ENCODE measurements at regions not wholly inside any gene's neighbourhood (a gene's known extent, or its start where the extent isn't known, plus 50 kb on each side); places are given as distances from the start of the nearest gene placed in this dataset.

DNA sequence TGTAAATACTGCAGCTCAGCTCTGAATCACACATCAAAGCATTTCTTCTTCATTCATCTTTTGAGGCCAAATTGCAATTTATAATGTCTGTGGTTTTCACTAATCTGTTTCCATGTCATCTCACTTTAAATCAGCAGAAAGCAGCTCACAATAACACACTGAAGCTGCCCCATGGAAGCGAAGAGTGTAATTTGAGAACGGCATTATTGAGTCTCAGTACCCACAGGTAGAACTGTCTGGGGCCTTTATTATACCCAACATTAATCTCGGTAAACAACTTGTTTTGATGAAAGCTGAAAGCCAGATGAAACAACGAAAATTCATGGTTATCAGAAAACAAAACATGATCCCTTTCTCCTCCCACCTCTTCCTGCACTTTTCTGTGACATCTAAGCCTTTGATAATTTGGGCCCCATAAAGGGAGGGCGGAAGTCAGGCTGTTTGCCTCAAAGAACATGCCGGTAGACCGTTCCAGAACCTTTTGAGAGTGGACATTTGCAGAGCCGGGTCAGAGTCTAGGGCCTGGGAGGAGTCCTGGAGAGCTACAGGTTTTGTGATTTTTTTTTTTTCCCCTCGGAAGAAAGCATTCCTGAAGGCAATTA lies 68.2 kb upstream of the SESN3 start:
- DNase-seq, result no peak

DNA sequence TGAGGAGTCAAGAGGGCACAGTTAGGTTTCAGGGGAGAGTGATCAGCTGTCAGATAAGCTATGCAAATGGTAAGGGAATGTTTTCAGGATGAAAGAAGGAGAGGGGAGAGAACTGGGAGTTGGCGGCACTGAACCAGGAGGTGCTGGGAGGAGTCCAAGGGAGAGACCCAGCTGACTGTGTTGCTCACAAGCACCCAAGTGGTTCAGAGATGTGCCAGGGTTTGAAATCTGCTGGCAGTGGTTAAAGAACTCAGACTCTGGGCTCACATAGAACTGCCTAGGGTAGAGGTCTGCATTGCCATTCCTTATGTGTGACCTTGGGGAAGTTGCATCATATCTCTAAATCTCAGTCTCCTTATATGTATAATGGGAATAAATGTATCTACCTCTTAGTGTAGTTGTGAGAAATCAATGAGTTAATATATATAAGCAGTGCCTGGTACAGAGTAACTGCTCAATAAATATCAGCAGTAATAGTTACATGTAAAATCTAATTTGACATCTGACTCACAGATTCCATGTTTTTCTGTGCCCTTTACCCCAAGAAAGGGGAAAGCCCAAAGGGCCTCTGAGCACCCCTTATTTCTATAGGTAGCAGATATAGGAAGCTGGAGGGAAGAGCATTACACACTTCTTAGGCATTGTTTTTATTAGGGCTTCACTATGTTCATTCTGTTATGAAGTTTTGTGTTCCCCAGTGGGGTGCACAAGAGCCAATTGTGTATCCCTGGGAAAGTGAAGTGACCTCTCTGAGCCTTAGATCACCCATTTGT lies 66.9 kb upstream of the SESN3 start:
- no peak for DNase-seq

DNA sequence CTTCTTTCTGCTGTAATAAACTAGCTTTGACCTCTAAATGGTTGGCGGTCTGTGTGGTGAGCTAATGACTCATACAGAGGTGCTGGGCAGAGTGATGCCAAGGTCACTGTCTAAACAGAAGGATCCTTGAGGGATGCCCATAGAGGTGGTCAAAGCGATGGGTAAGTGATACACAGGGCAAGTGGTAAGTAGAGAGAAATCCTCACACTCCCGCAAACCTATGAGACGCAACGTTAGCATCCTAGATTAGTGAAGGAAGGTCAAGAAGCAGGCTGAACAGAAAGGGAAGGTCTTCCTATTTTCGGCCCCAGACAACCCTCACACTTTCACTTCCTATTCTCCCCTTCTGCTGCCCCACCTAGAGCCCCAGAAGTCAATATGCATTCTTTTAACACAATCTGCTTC lies 65.6 kb upstream of the SESN3 start:
- DNase-seq, result no peak

DNA sequence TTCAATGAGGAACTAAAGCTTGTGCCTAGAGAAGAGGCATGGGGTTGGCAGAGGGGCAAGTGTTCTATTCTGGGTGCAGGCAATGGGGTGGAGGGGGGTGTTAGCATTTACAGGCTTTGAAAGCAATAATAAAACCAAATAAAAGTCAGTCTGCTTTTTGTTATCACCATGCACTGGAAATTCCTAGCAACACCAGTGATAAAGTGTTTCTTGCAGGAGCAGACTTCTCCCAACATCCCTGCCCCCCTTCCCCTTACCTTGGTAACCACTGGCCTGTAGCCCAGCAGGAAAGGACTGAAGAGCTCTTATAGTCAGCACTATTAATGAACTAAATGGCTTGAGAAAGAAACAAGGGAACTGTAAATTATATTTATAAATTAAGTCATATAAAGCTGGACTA lies 65.2 kb upstream of the SESN3 start:
- DNase-seq, result no peak

DNA sequence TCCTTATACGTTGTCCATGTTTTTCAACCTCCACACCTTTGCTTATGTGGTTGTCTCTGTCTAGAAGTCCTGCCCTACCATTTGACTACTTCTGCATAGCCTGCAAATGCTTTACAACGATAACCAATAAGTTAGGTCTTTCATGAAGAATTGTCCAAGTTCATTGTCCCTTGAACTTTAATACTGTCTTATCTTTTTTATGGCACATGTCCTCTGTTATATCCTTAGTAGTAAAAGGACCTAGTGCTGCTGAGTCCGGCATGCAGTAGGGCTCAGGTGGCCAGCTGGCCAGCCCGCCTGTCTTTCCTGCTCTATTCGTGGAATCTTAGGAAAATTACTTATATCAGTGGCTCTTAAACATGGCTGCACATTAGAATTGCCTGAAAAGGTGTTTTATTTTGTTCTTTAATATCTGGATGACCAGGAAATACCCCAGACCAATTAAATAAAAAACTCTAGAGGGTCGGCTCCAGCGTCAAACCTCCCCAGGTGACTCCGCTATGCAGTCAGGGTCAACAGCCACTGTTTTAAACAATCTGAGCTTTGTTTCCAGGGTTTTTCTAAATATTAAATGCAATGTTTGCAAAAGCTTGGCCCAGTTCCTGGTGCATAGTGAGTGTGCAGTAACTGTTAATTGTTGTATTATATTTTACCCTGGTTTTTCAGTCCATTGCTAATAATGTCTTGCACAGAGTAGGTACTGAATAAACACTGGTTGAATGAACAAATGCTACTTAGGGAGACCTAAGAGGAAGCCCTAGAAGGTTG lies 64.6 kb upstream of the SESN3 start:
- no peak for DNase-seq

DNA sequence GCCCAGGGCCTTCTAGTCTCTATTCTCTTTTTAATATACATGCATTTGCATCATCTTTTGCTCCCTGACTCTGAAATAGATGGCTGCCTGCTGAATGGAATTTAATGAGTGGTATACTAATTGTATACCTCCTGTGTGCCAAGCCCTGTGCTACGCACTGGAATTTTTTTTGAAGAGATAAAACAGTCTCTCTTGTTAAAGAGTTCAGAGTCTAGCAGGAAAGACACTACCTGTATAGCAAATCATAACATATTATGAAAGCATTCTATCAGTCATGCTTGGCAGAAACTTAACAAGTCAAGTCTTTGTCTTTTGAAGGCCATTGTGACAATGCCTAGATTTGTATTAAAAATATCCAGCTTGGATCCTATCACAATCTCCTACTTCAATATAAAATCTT lies 63.7 kb upstream of the SESN3 start:
- no peak for DNase-seq

DNA sequence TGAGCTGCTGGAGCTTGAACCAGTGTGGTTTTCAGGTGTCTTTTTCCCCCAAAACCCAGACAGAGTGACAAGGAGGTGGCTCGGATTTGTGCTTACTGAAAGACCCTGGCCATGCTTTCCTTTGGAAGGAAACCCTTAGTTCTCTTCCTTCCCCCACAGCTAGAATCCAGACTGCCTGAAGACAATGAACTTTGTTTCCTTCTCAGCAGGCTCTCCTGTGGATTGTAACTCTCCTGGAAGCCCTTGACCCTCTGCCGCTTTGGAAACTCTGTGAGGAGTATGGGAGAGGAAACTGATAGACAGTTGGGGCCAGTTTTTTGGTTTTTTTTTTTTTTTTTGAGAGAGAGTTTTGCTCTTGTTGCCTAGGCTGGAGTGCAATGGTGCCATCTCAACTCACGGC lies 62.1 kb upstream of the SESN3 start:
- no peak for DNase-seq

DNA sequence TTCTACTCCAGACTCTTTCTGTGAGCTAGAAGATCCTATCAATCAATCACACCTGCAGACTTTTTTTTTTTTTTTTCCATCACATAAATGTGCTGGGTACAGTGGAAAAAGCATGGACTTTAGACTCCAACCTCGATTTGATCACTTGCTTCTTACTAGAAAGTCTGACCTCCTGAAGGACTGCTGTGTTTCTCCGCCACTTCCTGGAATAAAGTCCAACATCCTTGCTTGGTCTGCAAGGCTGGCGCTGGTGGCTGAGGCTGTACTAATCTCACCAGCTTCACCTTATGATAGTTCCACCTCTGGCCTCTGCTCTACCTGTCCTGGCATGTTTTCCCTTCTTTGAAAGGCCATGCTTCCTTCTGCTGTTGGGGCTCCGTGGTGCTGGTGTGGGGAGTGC lies 60.9 kb upstream of the SESN3 start:
- DNase-seq, result no peak

DNA sequence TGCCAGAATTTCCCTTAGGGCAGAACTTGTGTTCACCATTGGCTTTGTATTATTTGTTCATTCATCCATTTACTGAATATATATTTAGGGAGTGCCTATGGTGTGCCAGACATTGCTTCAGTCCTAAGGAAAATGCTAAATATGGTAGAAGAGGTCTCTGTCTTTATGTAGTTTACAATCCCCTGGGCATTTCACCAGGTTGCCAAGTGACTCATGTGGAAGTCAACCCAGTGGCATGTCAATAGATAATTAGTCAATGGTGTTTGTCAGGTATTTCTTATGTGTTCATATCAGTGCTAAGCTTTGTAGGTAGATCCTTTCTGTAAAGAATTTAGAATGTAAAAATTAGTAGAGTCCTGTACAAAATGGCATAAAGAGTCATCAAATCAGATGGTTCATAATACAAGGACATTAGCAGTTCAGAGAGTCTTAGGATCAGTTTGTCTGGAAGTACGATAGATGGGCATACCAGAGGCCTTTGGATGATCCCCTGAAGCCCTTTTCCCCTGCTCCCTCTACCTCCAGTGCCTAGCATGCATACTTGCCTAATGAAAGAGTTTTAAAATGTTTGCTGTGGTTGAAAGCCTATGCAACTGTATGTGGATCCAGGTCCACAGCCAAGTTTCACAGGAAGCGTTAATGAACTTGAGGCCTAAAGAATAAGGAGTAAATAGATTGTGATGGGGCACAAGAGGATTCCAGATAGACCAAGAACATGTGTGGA lies 58.5 kb upstream of the SESN3 start:
- DNase-seq, result no peak

DNA sequence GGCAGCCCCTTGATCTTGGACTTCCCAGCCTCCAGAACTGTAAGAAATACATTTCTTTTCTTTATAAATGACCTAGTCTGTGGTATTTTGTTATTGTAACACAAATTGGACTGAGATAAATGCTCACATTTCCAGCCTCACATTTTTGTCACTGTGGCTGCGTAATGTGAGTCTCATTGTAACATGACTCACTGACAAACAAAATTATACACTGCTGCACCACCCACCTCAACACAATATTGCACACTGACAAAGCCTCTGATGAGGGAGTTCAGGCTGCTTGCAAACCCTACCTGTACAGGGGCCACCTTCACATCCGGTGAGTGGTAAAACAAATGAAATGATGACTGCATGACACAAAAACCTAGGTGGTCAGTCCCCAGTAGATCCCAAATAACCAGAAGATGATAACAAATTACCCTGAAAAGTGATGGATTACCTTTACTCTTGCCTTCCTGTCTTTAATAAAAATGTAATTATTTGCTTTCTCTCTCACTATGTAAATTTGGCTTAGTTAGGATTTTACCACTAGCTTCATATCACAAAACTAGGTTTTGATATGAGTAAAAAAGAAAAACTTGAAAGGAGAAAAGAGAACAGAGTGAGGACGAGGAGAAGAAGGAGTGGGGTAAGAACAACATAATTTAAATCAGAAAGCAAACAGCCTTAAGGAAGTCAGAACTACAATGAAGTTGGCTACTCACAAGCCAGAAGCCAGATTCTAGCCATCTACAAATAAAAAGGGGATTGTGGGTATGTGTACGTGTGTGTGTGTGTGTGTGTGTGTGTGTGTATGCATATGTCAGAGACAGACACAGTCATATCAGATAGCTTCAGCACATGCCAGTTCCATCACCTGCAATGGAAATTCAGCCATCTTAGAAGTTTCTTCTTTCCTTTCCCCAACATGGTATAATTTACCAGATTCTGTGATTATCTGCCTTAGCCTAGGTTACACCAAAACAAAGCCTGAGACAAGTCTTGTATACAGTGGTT lies 53.4 kb upstream of the SESN3 start:
- DNase-seq, result no peak

DNA sequence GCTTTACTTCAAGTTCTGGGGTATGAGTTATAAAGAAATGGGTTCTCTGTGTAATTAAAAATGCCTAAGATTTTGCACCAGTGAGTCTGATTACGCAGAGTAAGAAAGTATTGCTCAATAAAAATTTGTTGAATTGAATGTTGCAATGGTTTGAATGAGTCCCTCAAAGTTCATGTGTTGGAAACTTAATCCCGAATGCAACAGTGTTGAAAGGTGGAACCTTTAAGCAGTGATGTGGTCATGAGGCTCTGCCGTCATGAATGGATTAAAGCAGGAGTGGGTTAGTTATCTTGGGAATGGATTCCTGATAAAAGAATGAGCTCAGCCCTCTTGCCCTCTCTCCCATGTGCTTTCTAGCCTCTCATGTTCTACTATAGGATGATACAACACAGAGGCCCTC lies 52.6 kb upstream of the SESN3 start:
- DNase-seq, result no peak

DNA sequence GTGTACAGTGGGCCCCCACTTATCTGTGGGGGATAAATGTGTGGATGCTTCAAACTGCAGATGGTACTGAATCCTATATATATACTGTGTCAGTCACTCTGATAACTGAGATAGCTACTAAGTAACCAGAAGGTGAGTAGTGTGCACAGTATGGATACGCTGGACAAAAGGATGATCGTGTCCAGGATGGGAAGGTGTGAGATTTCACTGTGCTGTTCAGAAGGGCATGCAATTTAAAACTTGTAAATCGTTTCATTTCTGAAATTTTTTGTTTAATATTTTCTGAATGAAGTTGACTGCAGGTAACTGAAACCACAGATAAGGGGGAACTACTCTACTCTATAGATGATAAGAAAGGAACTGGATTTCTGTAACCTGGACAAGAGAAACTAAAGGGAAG lies 52.1 kb upstream of the SESN3 start:
- no peak for DNase-seq

DNA sequence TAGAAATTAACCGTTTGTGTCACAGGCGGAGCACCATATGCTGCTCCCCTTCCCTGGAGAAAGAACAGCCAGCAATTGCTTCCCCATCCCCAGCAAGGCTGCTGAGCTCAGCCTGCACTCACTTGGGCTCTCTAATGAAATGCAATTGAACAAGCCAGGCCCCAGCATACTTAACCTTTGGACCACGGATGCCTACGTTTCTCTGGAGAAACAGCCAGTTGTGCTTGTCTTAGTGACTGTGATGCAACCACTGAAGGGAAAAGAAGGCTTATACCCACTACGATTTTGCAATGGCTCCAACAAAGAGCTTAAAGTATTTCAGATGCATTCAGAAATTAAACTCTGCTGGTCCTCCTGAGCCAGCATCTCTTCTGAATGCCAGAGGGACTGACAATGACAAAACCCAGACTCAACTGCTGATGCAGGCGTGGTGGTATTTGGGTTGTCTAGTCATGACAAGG lies 51.3 kb upstream of the SESN3 start:
- DNase-seq, result no peak

Measured in NCI-H1436 treated with DMSO at 0.1 percent for 48 hours (cell line).